MM.1S (cell line): ENCODE measurements at regions not wholly inside any gene's neighbourhood (a gene's known extent, or its start where the extent isn't known, plus 50 kb on each side); places are given as distances from the start of the nearest gene placed in this dataset.

Experiments
- CTCF ChIP-seq: fragments of 300-600 bp; sonication (generic); IDR thresholded peaks from 2 replicates; pipeline ENCODE4 v1.5.1; 2016; ENCODE audit warnings: antibody characterized with exemption, low read length, mixed read lengths
- EZH2 ChIP-seq: fragments of 300-600 bp; sonication (generic); optimal IDR thresholded peaks from 2 replicates; pipeline ENCODE3; 2017; ENCODE audit warnings: low read depth, mild to moderate bottlenecking, antibody characterized with exemption, low read length, mixed read lengths
- EZH2phosphoT487 ChIP-seq: fragments of 300-600 bp; sonication (generic); IDR thresholded peaks from 2 replicates; pipeline ENCODE4 v1.6.1; 2018; ENCODE audit warnings: antibody characterized with exemption, low read length

- TF ChIP-seq CTCF (no peak), EZH2 (no peak), EZH2phosphoT487 (no peak)
Observed at GRCh38 chr15:91564631-91565030, 288.9 kb upstream of the SLCO3A1 start.
